ENCODE measurements at regions not wholly inside any gene's neighbourhood (a gene's known extent, or its start where the extent isn't known, plus 50 kb on each side); places are given as distances from the start of the nearest gene placed in this dataset.

DNA sequence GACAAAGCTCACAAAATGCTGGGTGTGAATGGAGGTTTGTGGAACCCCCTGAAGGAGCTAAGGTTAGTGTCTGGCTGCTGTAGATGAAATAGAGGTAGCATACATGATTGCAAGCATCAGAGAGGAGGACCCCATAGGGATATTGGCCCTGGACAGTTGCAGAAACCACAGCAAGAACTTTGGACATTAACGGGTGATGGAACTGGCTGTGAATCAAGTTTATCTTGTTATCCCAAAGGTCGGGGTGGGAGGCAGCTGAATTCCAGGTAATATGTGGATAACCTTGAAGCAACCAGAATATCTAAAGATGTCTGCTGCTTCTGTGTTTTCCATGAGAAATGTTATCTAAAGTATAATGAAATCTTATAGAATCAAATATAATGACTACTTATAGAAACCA, 447.7 kb downstream of the ZSWIM6 start:
- no peak for DNase-seq
- POLR2A ChIA-PET = no interaction called here
- TF ChIP-seq, protein P1, sequence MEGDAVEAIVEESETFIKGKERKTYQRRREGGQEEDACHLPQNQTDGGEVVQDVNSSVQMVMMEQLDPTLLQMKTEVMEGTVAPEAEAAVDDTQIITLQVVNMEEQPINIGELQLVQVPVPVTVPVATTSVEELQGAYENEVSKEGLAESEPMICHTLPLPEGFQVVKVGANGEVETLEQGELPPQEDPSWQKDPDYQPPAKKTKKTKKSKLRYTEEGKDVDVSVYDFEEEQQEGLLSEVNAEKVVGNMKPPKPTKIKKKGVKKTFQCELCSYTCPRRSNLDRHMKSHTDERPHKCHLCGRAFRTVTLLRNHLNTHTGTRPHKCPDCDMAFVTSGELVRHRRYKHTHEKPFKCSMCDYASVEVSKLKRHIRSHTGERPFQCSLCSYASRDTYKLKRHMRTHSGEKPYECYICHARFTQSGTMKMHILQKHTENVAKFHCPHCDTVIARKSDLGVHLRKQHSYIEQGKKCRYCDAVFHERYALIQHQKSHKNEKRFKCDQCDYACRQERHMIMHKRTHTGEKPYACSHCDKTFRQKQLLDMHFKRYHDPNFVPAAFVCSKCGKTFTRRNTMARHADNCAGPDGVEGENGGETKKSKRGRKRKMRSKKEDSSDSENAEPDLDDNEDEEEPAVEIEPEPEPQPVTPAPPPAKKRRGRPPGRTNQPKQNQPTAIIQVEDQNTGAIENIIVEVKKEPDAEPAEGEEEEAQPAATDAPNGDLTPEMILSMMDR (IDR thresholded peaks at IDR 0.05) = no peak
- CTCF ChIA-PET = no interaction called here
- H3K4me1 Mint-ChIP-seq (ENCODE audit: low read depth) = no peaks in the 10 kb centered on the region
- peaks cover 6% of the 10 kb centered on the region for H3K27me3 Mint-ChIP-seq
- no peaks in the 10 kb centered on the region for H3K36me3 Mint-ChIP-seq (ENCODE audit: low read depth)
- H3K9me3 Mint-ChIP-seq = no peaks in the 10 kb centered on the region
- H3K27ac Mint-ChIP-seq = no peak overlapping the region
- H3K4me3 Mint-ChIP-seq = no peak overlapping the region
- ATAC-seq = no peak
- intact Hi-C loops (cut with micrococcal nuclease) = no loop called here

DNA sequence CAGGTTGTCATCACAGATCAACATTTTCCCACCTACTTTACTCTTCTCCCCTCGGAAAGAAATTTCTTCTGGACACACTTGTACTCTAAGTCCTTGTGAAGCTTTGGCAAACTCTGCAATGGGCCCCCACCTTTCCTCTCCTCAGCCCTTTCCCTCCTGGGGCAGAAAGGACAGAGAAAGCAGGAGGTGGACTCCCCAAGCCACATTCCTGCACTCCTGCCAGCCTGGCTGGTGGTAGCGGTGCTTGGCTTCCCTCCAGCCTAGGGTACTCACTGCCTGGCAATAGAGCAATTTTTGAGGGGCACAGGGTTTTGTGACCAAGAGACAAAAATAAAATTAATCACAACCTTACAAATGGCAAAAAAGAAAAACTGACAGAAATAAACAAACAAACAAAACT, 451.4 kb downstream of the ZSWIM6 start:
- Mint-ChIP-seq H3K36me3 (ENCODE audit: low read depth) (no peaks in the 10 kb centered on the region), H3K4me1 (ENCODE audit: low read depth) (no peaks in the 10 kb centered on the region), H3K4me3 (no peak overlapping the region), H3K9me3 (no peaks in the 10 kb centered on the region), H3K27me3 (peaks cover 2% of the 10 kb centered on the region), H3K27ac (no peak overlapping the region)
- ATAC-seq = no peak
- intact Hi-C loops (cut with micrococcal nuclease) = no loop called here
- ChIA-PET CTCF (no interaction called here), POLR2A (no interaction called here)
- TF ChIP-seq, protein P1 (IDR thresholded peaks at IDR 0.05) = no peak
- DNase-seq = no peak

DNA sequence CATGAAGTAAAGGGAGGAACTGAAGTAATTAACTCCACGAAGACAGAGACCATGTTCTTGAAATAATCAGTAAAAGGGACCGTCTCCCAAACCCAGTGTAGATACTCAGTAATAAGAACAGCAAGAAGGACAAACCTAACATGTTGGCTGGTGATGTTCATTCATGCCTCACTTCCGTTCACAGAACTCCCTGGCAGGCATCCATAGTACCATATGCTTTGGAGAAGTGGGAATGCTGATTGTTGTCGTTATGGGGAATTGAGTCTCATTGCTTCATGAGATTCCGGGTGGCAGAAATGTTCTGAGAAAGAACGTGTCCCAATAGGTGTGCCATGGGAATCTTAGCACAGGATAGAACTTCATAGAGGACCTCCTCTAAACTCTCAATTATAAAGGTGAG, 452.3 kb downstream of the ZSWIM6 start:
- no peak overlapping the region for H3K4me3 Mint-ChIP-seq
- POLR2A ChIA-PET = no interaction called here
- peaks cover 1% of the 10 kb centered on the region for H3K27me3 Mint-ChIP-seq
- H3K4me1 Mint-ChIP-seq (ENCODE audit: low read depth) = no peaks in the 10 kb centered on the region
- no peak overlapping the region for H3K27ac Mint-ChIP-seq
- no peaks in the 10 kb centered on the region for H3K36me3 Mint-ChIP-seq (ENCODE audit: low read depth)
- ATAC-seq (no peak), DNase-seq (no peak)
- no peaks in the 10 kb centered on the region for H3K9me3 Mint-ChIP-seq
- intact Hi-C loops (cut with micrococcal nuclease) = no loop called here
- TF ChIP-seq, protein P1 (IDR thresholded peaks at IDR 0.05) = no peak
- CTCF ChIA-PET = no interaction called here

DNA sequence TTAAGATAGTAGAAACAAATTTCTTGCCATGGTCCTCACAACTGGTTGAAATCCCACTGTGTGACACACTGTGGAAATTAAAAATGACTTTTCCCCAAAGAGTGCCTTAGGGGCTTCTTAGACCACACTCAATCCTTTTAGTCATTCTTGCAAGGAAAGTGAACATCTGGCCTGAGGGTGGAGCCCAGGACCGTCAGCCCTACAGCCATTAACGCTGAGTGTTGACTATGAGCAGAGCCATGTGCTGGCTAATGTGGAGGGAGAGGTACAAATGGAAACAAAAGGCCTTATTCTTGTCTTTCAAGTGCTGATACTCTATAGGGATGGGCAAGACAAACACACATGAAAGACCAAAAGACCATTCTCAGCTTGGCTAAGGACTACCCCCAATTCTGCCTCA, 456.5 kb downstream of the ZSWIM6 start:
- Mint-ChIP-seq H3K27ac (no peak overlapping the region), H3K27me3 (no peaks in the 10 kb centered on the region), H3K4me3 (no peak overlapping the region), H3K36me3 (ENCODE audit: low read depth) (no peaks in the 10 kb centered on the region), H3K4me1 (ENCODE audit: low read depth) (no peaks in the 10 kb centered on the region), H3K9me3 (no peaks in the 10 kb centered on the region)
- CTCF ChIA-PET = no interaction called here
- POLR2A ChIA-PET = no interaction called here
- TF ChIP-seq, protein P1 (IDR thresholded peaks at IDR 0.05) = no peak
- intact Hi-C loops (cut with micrococcal nuclease) = no loop called here
- no peak for ATAC-seq
- no peak for DNase-seq

DNA sequence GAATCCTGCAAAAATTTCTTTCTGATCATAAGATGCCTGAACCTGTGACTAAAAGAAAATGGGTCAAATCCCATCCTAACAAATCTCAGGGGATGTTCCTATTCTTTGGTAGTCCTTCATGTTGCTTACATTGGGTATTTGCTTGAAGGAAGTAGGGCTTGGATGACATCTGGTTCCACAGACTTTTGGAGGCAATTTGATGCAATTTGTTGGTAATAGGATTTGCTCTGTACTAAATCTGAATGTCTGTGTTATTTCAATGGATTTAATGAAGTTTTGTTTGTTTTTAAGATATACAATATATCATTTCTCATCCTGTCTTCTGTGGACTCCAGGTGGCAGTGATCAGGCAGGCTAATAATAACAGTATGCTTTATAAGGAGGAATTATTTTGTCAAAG, 457.9 kb downstream of the ZSWIM6 start:
- no peak overlapping the region for H3K27ac Mint-ChIP-seq
- no peak for ATAC-seq

More for the DNA sequence above, 457.9 kb downstream of the ZSWIM6 start:
- no peak for DNase-seq
- Mint-ChIP-seq H3K4me3 (no peak overlapping the region), H3K36me3 (ENCODE audit: low read depth) (no peaks in the 10 kb centered on the region), H3K27me3 (peaks cover 2% of the 10 kb centered on the region), H3K4me1 (ENCODE audit: low read depth) (no peaks in the 10 kb centered on the region), H3K9me3 (no peaks in the 10 kb centered on the region)
- intact Hi-C loops (cut with micrococcal nuclease) = no loop called here
- TF ChIP-seq, protein P1 (IDR thresholded peaks at IDR 0.05) = no peak
- POLR2A ChIA-PET = no interaction called here
- CTCF ChIA-PET = no interaction called here

Data from activated CD8-positive, alpha-beta T cell treated with anti-CD3 and anti-CD28 coated beads for 36 hours (primary cell).